H1 (cell line): ENCODE measurements at regions not wholly inside any gene's neighbourhood (a gene's known extent, or its start where the extent isn't known, plus 50 kb on each side); places are given as distances from the start of the nearest gene placed in this dataset.

ENCODE experiments used
- CTCF ChIA-PET: fragments of 300-600 bp; sonication (Branson Sonifier 250); formaldehyde crosslinking; loops from one replicate; lab custom pipeline; 2021; ENCODE audit not compliant: partially characterized antibody; lab: Charles Lee
- POLR2A ChIA-PET: fragments of 300-600 bp; sonication (Branson Sonifier 250); formaldehyde crosslinking; loops from one replicate; lab custom pipeline; 2021; ENCODE audit warnings: inconsistent platforms; ENCODE audit not compliant: partially characterized antibody; lab: Charles Lee
- DNase-seq, 2 experiments: peaks; one replicate each; pipeline versions ENCODE4 v3.0.0 to v3.0.0-alpha.2; 2010 to 2022; ENCODE audit warnings: low spot score in 2 of 2, low read depth in 1 of 2, mixed read lengths in 1 of 2
- FAIRE-seq: peaks from 2 replicates; lab custom pipeline; 2011; peaks lifted over from hg19 to GRCh38; lab: Jason Lieb, UNC
- H2AFZ ChIP-seq: 2 replicates; pipeline ENCODE4 v1.8.1; 2012; ENCODE audit warnings: low read length, inconsistent platforms
- H2AK5ac ChIP-seq: 2 replicates; pipeline ENCODE4 v1.6.1; 2013; ENCODE audit warnings: low read depth, low read length
- H2BK120ac ChIP-seq: replicated peaks from 2 replicates; pipeline ENCODE3; 2013; ENCODE audit warnings: low read depth, low read length, inconsistent platforms
- H2BK12ac ChIP-seq: 2 replicates; pipeline ENCODE4 v1.6.1; 2013; ENCODE audit warnings: low read depth, low read length
- H2BK15ac ChIP-seq: 2 replicates; pipeline ENCODE4 v1.6.1; 2013; ENCODE audit warnings: low read length
- H2BK20ac ChIP-seq: 2 replicates; pipeline ENCODE4 v1.6.1; 2013; ENCODE audit warnings: low read length
- H2BK5ac ChIP-seq: 2 replicates; pipeline ENCODE4 v1.6.1; 2013; ENCODE audit warnings: low read depth, low read length
- H3K14ac ChIP-seq: 2 replicates; pipeline ENCODE4 v1.6.1; 2013; ENCODE audit warnings: inconsistent platforms; ENCODE audit not compliant: insufficient read length
- H3K18ac ChIP-seq: 2 replicates; pipeline ENCODE4 v1.6.1; 2013; ENCODE audit warnings: low read length; ENCODE audit errors: extremely low read depth
- H3K23ac ChIP-seq: 2 replicates; pipeline ENCODE4 v1.6.1; 2013; ENCODE audit warnings: inconsistent platforms; ENCODE audit not compliant: insufficient read length
- H3K23me2 ChIP-seq: 2 replicates; pipeline ENCODE4 v1.6.1; 2013; ENCODE audit warnings: low read depth, low read length
- H3K27ac ChIP-seq: 2 replicates; pipeline ENCODE4 v1.6.1; 2011; ENCODE audit warnings: low read depth, low read length, inconsistent platforms
- H3K27me3 ChIP-seq, 4 experiments: replicated peaks in 1 of 4; 1 replicate in 1 of 4; 2 replicates in 3 of 4; pipeline versions ENCODE4 v1.6.1 to v1.8.1; 2011 to 2013; ENCODE audit warnings: low read length in 3 of 4, mild to moderate bottlenecking in 3 of 4, inconsistent platforms in 2 of 4, mixed read lengths in 2 of 4, moderate library complexity in 1 of 4; ENCODE audit not compliant: control insufficient read depth in 3 of 4, insufficient read depth in 3 of 4; ENCODE audit errors: extremely low read depth in 1 of 4
- H3K36me3 ChIP-seq, 4 experiments: 2 replicates each; pipeline versions ENCODE4 v1.6.1 to v1.8.1; 2011 to 2013; ENCODE audit warnings: mild to moderate bottlenecking in 4 of 4, low read length in 3 of 4, moderate library complexity in 2 of 4, control low read depth in 1 of 4, inconsistent platforms in 1 of 4; ENCODE audit not compliant: insufficient read depth in 4 of 4, control insufficient read depth in 2 of 4
- H3K4ac ChIP-seq: replicated peaks from 2 replicates; pipeline ENCODE3; 2013; ENCODE audit warnings: low read length, low read depth, mixed read lengths, inconsistent platforms; ENCODE audit not compliant: insufficient read length
- H3K4me1 ChIP-seq, 4 experiments: replicated peaks in 1 of 4; 1 replicate in 1 of 4; 2 replicates in 3 of 4; pipeline versions ENCODE4 v1.6.1 to v1.8.1; 2011 to 2013; ENCODE audit warnings: low read length in 3 of 4, inconsistent platforms in 2 of 4, mixed read lengths in 1 of 4; ENCODE audit not compliant: insufficient read depth in 4 of 4, control insufficient read depth in 3 of 4
- H3K4me2 ChIP-seq, 2 experiments: 2 replicates each; pipeline versions ENCODE4 v1.6.1 to v1.8.1; 2011 to 2013; ENCODE audit warnings: low read depth in 2 of 2, low read length in 2 of 2, control low read depth in 1 of 2, inconsistent platforms in 1 of 2, mild to moderate bottlenecking in 1 of 2; ENCODE audit not compliant: insufficient read depth in 1 of 2
- H3K4me3 ChIP-seq, 4 experiments: fragments of 200-600, 300-600 bp in 1 of 4; sonication (generic), shearing (Covaris generic), sonication (Bioruptor Twin) in 1 of 4; 2 replicates each; pipeline versions ENCODE4 v1.5.1 to v1.8.1; 2011 to 2016; ENCODE audit warnings: low read length in 4 of 4, low read depth in 3 of 4, control low read depth in 2 of 4, inconsistent platforms in 2 of 4, mild to moderate bottlenecking in 2 of 4, mixed read lengths in 1 of 4, moderate library complexity in 1 of 4; ENCODE audit not compliant: insufficient read depth in 2 of 4; ENCODE audit errors: extremely low read depth in 1 of 4
- H3K56ac ChIP-seq: replicated peaks from 2 replicates; pipeline ENCODE3; 2013; ENCODE audit warnings: low read depth, mild to moderate bottlenecking, mixed read lengths, low read length, inconsistent platforms; ENCODE audit not compliant: insufficient read length
- H3K79me1 ChIP-seq: 2 replicates; pipeline ENCODE4 v1.6.1; 2013; ENCODE audit warnings: low read depth, low read length, control low read depth
- H3K79me2 ChIP-seq, 2 experiments: 2 replicates each; pipeline versions ENCODE4 v1.6.1 to v1.8.1; 2012 to 2013; ENCODE audit warnings: low read length in 2 of 2, mild to moderate bottlenecking in 2 of 2, inconsistent platforms in 1 of 2; ENCODE audit not compliant: insufficient read depth in 2 of 2, control insufficient read depth in 1 of 2
- H3K9ac ChIP-seq, 4 experiments: replicated peaks in 1 of 4; 1 replicate in 1 of 4; 2 replicates in 3 of 4; pipeline versions ENCODE4 v1.6.1 to v1.8.1; 2011 to 2013; ENCODE audit warnings: low read depth in 3 of 4, low read length in 3 of 4, control low read depth in 2 of 4, mild to moderate bottlenecking in 2 of 4, moderate library complexity in 2 of 4, inconsistent platforms in 1 of 4; ENCODE audit errors: extremely low read depth in 1 of 4
- H3K9me3 ChIP-seq, 2 experiments: 2 replicates each; pipeline versions ENCODE4 v1.6.1 to v1.8.1; 2012 to 2013; ENCODE audit warnings: mild to moderate bottlenecking in 2 of 2, moderate library complexity in 2 of 2, control low read depth in 1 of 2, inconsistent platforms in 1 of 2, low read depth in 1 of 2, low read length in 1 of 2, mixed read lengths in 1 of 2; ENCODE audit not compliant: insufficient read depth in 2 of 2
- H4K20me1 ChIP-seq, 2 experiments: replicated peaks in 1 of 2; 2 replicates each; pipeline versions ENCODE3 to v1.8.1; 2011 to 2013; ENCODE audit warnings: inconsistent platforms in 2 of 2, low read length in 2 of 2, mild to moderate bottlenecking in 1 of 2; ENCODE audit not compliant: insufficient read depth in 2 of 2, control insufficient read depth in 1 of 2
- H4K5ac ChIP-seq: 2 replicates; pipeline ENCODE4 v1.6.1; 2013; ENCODE audit warnings: low read length, low read depth, mixed read lengths, inconsistent platforms; ENCODE audit not compliant: insufficient read length
- H4K8ac ChIP-seq: 2 replicates; pipeline ENCODE4 v1.8.0; 2013; ENCODE audit warnings: mild to moderate bottlenecking, moderate library complexity, low read length, inconsistent platforms; ENCODE audit not compliant: insufficient read depth; ENCODE audit errors: extremely low read depth
- H4K91ac ChIP-seq: replicated peaks from 2 replicates; pipeline ENCODE3; 2013; ENCODE audit warnings: low read length, mixed read lengths, inconsistent platforms; ENCODE audit not compliant: insufficient read length
- HDAC2 ChIP-seq, 2 experiments: fragments of 300-600 bp in 1 of 2; sonication (generic) in 1 of 2; IDR thresholded peaks; 2 replicates each; pipeline ENCODE4 v1.6.1; 2011 to 2012; ENCODE audit warnings: low read depth in 2 of 2, low read length in 2 of 2, mild to moderate bottlenecking in 2 of 2, moderate library complexity in 2 of 2, borderline replicate concordance in 1 of 2, inconsistent platforms in 1 of 2
- JUN ChIP-seq: IDR thresholded peaks from 2 replicates; pipeline ENCODE4 v1.6.1; 2011; ENCODE audit warnings: low read depth, mild to moderate bottlenecking, improper control_type of control experiment, low read length
- JUND ChIP-seq: IDR thresholded peaks from 2 replicates; pipeline ENCODE4 v1.6.1; 2011; ENCODE audit warnings: mild to moderate bottlenecking, improper control_type of control experiment, low read length
- SAP30 ChIP-seq: fragments of 300-600 bp; sonication (generic); IDR thresholded peaks from 2 replicates; pipeline ENCODE4 v1.7.1; 2012; ENCODE audit warnings: low read length, moderate library complexity, mild to moderate bottlenecking, inconsistent platforms; ENCODE audit not compliant: insufficient read depth, insufficient replicate concordance
- SP4 ChIP-seq: IDR thresholded peaks from 2 replicates; pipeline ENCODE4 v1.6.1; 2012; ENCODE audit warnings: low read length, inconsistent platforms
- TAF1 ChIP-seq: IDR thresholded peaks from 2 replicates; pipeline ENCODE4 v1.6.1; 2011; ENCODE audit warnings: mild to moderate bottlenecking, low read depth, low read length
- TAF7 ChIP-seq: optimal IDR thresholded peaks from 2 replicates; pipeline ENCODE3; 2011; ENCODE audit warnings: low read depth, mild to moderate bottlenecking, inconsistent platforms, low read length, moderate library complexity, borderline replicate concordance
- ZNF274 ChIP-seq: IDR thresholded peaks from 2 replicates; pipeline ENCODE4 v1.7.0; 2012; ENCODE audit warnings: low read length, borderline replicate concordance; ENCODE audit errors: extremely low read depth
- WGBS, 2 experiments: shearing (Covaris generic) in 1 of 2; methylation state at CpG; one replicate each; pipeline versions ENCODE4 v1.1.6 to v1.1.7; 2013 to 2015; ENCODE audit warnings: low lambda C conversion rate in 2 of 2, mixed read lengths in 2 of 2, inconsistent platforms in 1 of 2, low coverage in 1 of 2, missing lambda C conversion rate in 1 of 2; ENCODE audit not compliant: insufficient replicate concordance in 2 of 2, insufficient coverage in 1 of 2, insufficient read length in 1 of 2; ENCODE audit errors: extremely low coverage in 1 of 2, missing lambda C conversion rate in 1 of 2; 5-methylcytosine and 5-hydroxymethylcytosine counted together

DNA sequence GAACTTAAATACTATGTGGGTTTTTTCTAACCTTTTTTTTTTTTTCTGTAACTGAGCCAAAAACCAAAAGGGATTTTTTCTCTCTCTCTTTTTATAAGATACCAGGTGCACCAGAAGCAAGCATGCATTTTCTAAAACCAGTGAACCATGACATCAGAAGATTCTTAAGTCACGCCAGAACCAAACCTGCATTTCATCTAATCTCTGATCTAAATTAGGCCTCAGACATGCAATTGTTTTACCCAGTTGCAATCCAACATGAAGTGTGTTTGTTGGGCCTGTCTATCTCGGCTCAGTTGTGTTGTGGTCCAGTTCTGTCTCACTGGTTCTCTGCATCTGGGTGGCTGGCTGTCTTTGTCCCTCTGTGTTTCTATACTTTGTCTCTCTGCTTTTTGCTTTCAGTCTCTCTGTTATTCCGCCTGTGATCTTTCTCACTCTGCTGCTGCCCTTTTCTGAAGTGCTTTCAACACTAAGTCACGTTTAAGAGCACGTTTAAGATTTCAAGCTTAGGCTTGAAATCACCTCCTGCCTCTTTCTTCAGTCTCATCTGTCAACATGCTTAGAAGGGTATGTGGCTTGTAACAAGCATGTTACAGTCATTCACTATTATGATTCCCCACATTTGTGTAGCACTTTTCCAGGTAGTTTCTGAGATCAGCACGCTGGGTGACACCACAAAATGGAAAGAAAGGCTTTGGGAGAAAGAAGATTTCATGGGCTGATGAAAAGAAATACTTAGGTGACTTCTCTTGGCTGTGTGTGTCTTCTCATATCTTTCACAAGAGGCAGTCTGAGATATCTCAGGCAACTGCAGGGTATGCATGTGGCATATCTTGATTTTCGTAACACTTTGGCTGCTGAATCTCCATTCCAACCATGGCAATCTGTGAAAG, 488.9 kb downstream of the SHISA9 start:
- CTCF ChIA-PET, result interaction anchor here (0.7 to 1.5 kb wide), 4 partner anchors 62 to 494 kb away, joined by 3 to 7 read pairs (median 3); no protein-coding TSS in a partner anchor
- no peak overlapping the region for H3K18ac ChIP-seq
- no peak for FAIRE-seq
- TF ChIP-seq ZNF274 (no peak), TAF7 (no peak), JUN (no peak), TAF1 (no peak), SAP30 (no peak), JUND (no peak), HDAC2 (IDR thresholded peaks at IDR 0.05; ENCODE audit: borderline replicate concordance in 1 of 2, low read depth in 2 of 2, low read length in 2 of 2) (no peak), SP4 (no peak)

More for the DNA sequence above, 488.9 kb downstream of the SHISA9 start:
- no peaks in the 10 kb centered on the region for H4K20me1 ChIP-seq
- H2BK5ac ChIP-seq, result no peak overlapping the region
- H2AK5ac ChIP-seq, result no peak overlapping the region
- 80% methylated on average over 7 of the region's 7 CpGs; no CpG with 5 or more reads in 1 of the 2 experiments for WGBS, 2 experiments
- no peak overlapping the region for H3K4me3 ChIP-seq
- no peak overlapping the region for H2BK120ac ChIP-seq
- peaks cover 0 to 5% (median 2%) of the 10 kb centered on the region in 4 experiments; a peak in 2 of 8 replicates for H3K36me3 ChIP-seq
- H3K9ac ChIP-seq, result no peak overlapping the region
- no peak overlapping the region for H3K4me2 ChIP-seq
- no peaks in the 10 kb centered on the region for H3K23me2 ChIP-seq
- no peaks in the 10 kb centered on the region for H3K27me3 ChIP-seq
- H2AFZ ChIP-seq, result no peak overlapping the region
- no peak overlapping the region for H4K8ac ChIP-seq
- no peak overlapping the region for H2BK12ac ChIP-seq
- no peak overlapping the region for H3K27ac ChIP-seq
- H2BK15ac ChIP-seq, result no peak overlapping the region
- no peak overlapping the region for H2BK20ac ChIP-seq
- H3K14ac ChIP-seq, result no peak overlapping the region
- H3K4me1 ChIP-seq, result no peaks in the 10 kb centered on the region
- H3K9me3 ChIP-seq, result peaks cover 15 to 18% of the 10 kb centered on the region in 2 experiments
- no peak overlapping the region for H4K5ac ChIP-seq
- H3K23ac ChIP-seq, result no peak overlapping the region
- H4K91ac ChIP-seq, result no peak overlapping the region
- DNase-seq, result no peak
- peak overlapping the region; percentile 82 for H3K4ac ChIP-seq
- H3K79me1 ChIP-seq, result no peaks in the 10 kb centered on the region
- POLR2A ChIA-PET, result no interaction called here
- H3K79me2 ChIP-seq, result no peaks in the 10 kb centered on the region
- no peak overlapping the region for H3K56ac ChIP-seq
